Thyroid gland (tissue), 4 donors: ENCODE measurements at regions not wholly inside any gene's neighbourhood (a gene's known extent, or its start where the extent isn't known, plus 50 kb on each side); places are given as distances from the start of the nearest gene placed in this dataset.

ENCODE experiments used
- DNase-seq, 2 donors: peaks; one replicate each; pipeline ENCODE4 v3.0.0-alpha.2; 2019
- H3K27ac ChIP-seq, 3 donors: fragments of 200-600 bp; sonication (generic); 1 replicate in 2 of 3; 2 replicates in 1 of 3; pipeline ENCODE4 v1.5.1; 2016 to 2019; ENCODE audit warnings: mild to moderate bottlenecking in 1 of 3, moderate library complexity in 1 of 3
- H3K27me3 ChIP-seq: fragments of 200-600 bp; sonication (generic); one replicate; pipeline ENCODE4 v1.5.1; 2019
- H3K36me3 ChIP-seq, 2 donors: fragments of 200-600 bp; sonication (generic); one replicate each; pipeline ENCODE4 v1.5.1; 2016 to 2019
- H3K4me1 ChIP-seq, 2 donors: fragments of 200-600 bp; sonication (generic); one replicate each; pipeline ENCODE4 v1.5.1; 2017 to 2019
- H3K4me3 ChIP-seq, 3 donors: fragments of 200-600 bp; sonication (generic); replicated peaks in 1 of 3; 1 replicate in 2 of 3; 2 replicates in 1 of 3; pipeline ENCODE4 v1.5.1; 2016; ENCODE audit warnings: mild to moderate bottlenecking in 1 of 3
- H3K9me3 ChIP-seq: fragments of 200-600 bp; sonication (generic); one replicate; pipeline ENCODE4 v1.5.1; 2017
- CTCF ChIP-seq, 6 experiments: fragments of 200-600 bp in 3 of 6; fragments of 450-650 bp in 3 of 6; sonication (generic) in 3 of 6; IDR thresholded peaks; one replicate each; pipeline ENCODE4 v1.5.1; 2016 to 2019; ENCODE audit warnings: antibody characterized with exemption in 6 of 6, mild to moderate bottlenecking in 2 of 6, inconsistent platforms in 1 of 6, moderate library complexity in 1 of 6
- POLR2A ChIP-seq, 2 donors: fragments of 450-650 bp; IDR thresholded peaks; one replicate each; pipeline ENCODE4 v1.6.1; 2017; ENCODE audit warnings: antibody characterized with exemption in 2 of 2, mild to moderate bottlenecking in 2 of 2, moderate library complexity in 1 of 2
- WGBS, 2 donors: methylation state at CpG; one replicate each; pipeline ENCODE4 v1.1.5; 2017; 5-methylcytosine and 5-hydroxymethylcytosine counted together
- intact Hi-C: fragments of 100-400 bp; cut with DNase I; formaldehyde crosslinking; loops from one replicate; pipeline ENCODE4 v1.15.1; 2023

- WGBS, 2 donors: 34 to 52% methylated on average over 3 of the region's 3 CpGs
- DNase-seq: no peak
- Histone ChIP-seq H3K4me1 (no peaks in the 10 kb centered on the region), H3K27ac (no peak overlapping the region), H3K27me3 (no peaks in the 10 kb centered on the region), H3K9me3 (no peaks in the 10 kb centered on the region), H3K36me3 (no peaks in the 10 kb centered on the region), H3K4me3 (no peak overlapping the region)
- intact Hi-C loops: no loop called here
- TF ChIP-seq POLR2A (IDR thresholded peaks at IDR 0.05) (no peak), CTCF (IDR thresholded peaks at IDR 0.05) (no peak)
Measured at GRCh38 chr16:35868630-35869029, 2409.2 kb downstream of the TP53TG3F start.

GRCh38 chr16:35873472-35873871 is 2414.1 kb downstream of the TP53TG3F start:
- 65 to 69% methylated on average over 4 of the region's 4 CpGs for WGBS, 2 donors
- H3K4me1 ChIP-seq: no peaks in the 10 kb centered on the region
- TF ChIP-seq POLR2A (IDR thresholded peaks at IDR 0.05) (no peak), CTCF (IDR thresholded peaks at IDR 0.05) (no peak)
- DNase-seq: no peak
- no peaks in the 10 kb centered on the region for H3K9me3 ChIP-seq
- intact Hi-C loops: no loop called here
- H3K4me3 ChIP-seq: no peak overlapping the region
- no peaks in the 10 kb centered on the region for H3K27me3 ChIP-seq
- no peak overlapping the region for H3K27ac ChIP-seq
- no peaks in the 10 kb centered on the region for H3K36me3 ChIP-seq

GRCh38 chr16:35881654-35882053 is 2422.2 kb downstream of the TP53TG3F start:
- H3K9me3 ChIP-seq: no peaks in the 10 kb centered on the region
- TF ChIP-seq POLR2A (IDR thresholded peaks at IDR 0.05) (no peak), CTCF (IDR thresholded peaks at IDR 0.05) (no peak)
- WGBS, 2 donors: 65 to 74% methylated on average over 2 of the region's 2 CpGs
- DNase-seq: no peak
- H3K36me3 ChIP-seq: no peaks in the 10 kb centered on the region
- H3K4me3 ChIP-seq: no peak overlapping the region
- intact Hi-C loops: no loop called here
- no peaks in the 10 kb centered on the region for H3K27me3 ChIP-seq
- no peak overlapping the region for H3K27ac ChIP-seq
- H3K4me1 ChIP-seq: no peaks in the 10 kb centered on the region

- Histone ChIP-seq H3K36me3 (no peaks in the 10 kb centered on the region), H3K4me1 (no peaks in the 10 kb centered on the region), H3K27ac (no peak overlapping the region), H3K4me3 (no peak overlapping the region), H3K27me3 (no peaks in the 10 kb centered on the region), H3K9me3 (no peaks in the 10 kb centered on the region)
- TF ChIP-seq POLR2A (IDR thresholded peaks at IDR 0.05): no peak
- TF ChIP-seq CTCF (IDR thresholded peaks at IDR 0.05): no peak
- intact Hi-C loops: no loop called here
- DNase-seq: no peak
- WGBS, 2 donors: 58 to 69% methylated on average over 1 of the region's 1 CpG
Measured at GRCh38 chr16:35906440-35906839, 2447.0 kb downstream of the TP53TG3F start.

- H3K36me3 ChIP-seq: no peaks in the 10 kb centered on the region
- H3K4me3 ChIP-seq: no peak overlapping the region
- TF ChIP-seq POLR2A (IDR thresholded peaks at IDR 0.05) (no peak), CTCF (IDR thresholded peaks at IDR 0.05) (no peak)
- H3K27ac ChIP-seq: no peak overlapping the region
- no peaks in the 10 kb centered on the region for H3K27me3 ChIP-seq
- no peaks in the 10 kb centered on the region for H3K4me1 ChIP-seq
- WGBS, 2 donors: 79 to 80% methylated on average over 7 of the region's 7 CpGs
- intact Hi-C loops: no loop called here
- DNase-seq: no peak
- no peaks in the 10 kb centered on the region for H3K9me3 ChIP-seq
Measured at GRCh38 chr16:35908152-35908551, 2448.7 kb downstream of the TP53TG3F start.
